GDM1 (cell line): ENCODE measurements at regions not wholly inside any gene's neighbourhood (a gene's known extent, or its start where the extent isn't known, plus 50 kb on each side); places are given as distances from the start of the nearest gene placed in this dataset.

Experiments used
- DNase-seq: peaks from one replicate; lab custom pipeline; 2025; lab: John Stamatoyannopoulos, UW

GRCh38 chr5:135218790-135219568 is 180.1 kb downstream of the MACROH2A1 start:
- DNase-seq: no peak

DNA sequence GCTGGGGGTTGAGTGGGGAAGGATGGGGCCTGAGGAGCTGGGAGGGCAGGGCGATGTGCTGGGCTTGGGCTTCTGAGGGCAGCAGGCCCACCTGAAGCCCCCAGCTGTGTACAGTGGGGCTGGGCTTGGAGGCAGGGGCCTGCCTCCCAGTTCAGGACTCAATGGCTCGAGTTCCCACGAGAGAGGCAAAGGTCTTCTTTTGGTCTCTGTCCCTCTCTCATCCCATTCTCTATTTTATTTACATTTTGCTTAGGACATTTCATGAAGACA is 180.6 kb downstream of the MACROH2A1 start:
- no peak for DNase-seq

GRCh38 chr5:135217669-135218485 is 181.2 kb downstream of the MACROH2A1 start:
- no peak for DNase-seq

DNA sequence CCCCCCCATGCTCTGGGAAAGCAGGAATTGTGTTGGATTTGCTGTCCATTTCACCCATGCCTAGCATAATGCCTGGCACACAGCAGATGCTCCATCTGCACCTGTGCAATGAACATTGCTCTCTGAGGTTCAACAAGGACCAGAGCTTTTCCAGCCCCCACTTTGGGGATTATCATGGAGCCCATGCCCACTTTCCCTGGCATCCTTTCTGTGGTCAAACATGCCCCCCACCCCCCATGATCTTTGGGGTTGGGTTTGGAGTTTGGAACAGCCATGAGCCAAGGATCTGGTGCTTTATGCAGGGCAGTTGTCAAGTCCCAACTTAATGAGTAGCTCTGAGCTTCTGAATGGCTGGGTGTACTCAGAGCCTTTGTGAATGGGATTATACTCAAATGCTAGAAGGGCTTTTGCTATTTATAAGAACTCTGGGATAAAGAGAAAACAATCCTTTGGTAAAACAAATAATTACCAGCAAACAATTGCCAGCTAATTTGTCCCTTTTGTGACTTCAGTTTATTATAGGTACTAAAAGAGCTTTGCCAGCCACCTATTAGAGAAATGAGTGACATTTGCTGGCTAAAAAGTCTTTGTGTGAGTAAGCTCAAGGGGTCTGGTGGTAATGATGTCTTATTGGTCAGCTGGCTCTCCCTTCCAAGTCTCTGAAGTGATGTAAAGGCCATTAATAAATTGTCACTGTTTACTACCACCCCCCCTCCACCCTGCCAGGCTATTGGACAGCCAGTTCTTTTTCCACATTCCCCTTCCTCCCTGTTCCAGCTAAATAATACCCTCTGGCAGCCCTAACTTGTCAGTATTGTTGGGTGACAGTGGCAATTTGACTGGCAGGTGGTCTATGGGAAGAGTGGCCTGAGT is 182.3 kb downstream of the MACROH2A1 start:
- DNase-seq: no peak

- DNase-seq: no peak
These were observed 181.8 kb upstream of the PITX1 start for GRCh38 chr5:135215617-135216470.

DNA sequence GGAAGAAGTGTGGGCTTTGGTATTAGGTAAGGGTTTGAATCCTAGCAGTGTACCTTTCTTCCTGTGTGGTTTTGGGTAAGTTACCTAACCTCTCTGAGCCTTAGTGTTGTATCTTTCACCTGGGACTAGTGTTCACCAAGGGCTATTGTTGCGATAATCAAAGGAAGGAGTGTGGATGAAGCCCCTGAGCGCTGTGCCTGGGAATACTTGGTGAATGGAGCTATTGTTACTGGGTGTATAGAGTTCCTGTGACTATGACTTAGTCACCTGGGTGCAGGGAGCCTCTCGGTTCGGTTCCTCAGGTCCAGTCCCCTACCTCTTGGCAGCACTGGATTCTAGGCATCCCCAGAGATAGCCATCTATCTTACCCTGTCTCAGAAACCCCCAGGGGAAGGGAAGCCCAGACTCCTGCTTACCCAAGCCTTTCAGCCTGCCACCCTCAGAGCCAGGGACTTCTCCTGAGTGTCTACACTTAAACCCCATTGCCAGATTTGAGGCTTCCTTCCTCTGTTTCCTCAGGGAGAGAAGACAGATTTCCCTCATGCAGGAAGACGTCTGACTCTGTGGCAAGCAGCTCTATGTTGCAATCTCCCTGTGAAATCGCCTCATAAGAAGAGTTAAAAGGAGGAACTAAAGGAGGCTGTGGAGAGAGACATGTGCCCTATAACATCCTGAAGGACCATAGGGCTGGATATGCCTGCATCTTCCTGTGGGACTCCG is 181.0 kb upstream of the PITX1 start:
- DNase-seq: peak; percentile 27

DNA sequence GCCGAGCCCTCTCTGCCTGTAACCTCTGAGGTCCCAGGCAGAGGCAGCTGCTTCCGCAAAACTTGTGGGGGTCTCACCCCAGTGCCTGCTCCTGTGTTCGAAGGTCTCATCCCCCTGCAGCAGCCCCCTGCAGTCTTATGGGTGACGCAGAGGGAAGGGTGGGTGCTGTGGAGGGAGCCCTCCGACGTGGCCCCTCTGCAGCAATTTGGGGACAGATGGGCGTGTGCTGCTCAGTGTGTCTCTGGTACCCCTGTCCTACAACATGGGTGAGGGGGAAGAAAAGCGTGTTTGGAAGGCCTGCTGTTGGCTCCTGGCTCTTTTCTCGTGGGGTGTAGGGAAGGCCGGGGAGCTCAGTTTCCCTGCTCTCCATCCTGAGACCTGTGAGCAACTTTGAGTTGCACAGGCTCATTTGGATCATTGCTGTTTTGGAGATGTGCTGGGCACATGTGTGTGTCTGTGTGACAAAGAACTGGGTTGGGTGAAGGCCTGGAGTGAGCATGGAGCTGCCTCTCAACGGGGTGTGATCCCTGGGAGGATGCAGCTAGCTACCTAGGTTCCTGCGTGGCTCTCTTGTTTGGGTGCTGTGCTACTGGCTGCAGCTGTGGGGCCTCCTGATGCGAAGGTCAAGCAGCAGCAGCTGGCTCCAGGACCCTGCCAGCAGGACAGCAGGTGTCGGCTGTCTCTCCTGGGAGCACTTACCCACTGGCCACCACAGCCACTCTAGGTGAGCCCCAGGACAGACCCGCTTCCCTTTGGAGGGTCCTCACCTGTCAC is 179.6 kb upstream of the PITX1 start:
- no peak for DNase-seq

DNA sequence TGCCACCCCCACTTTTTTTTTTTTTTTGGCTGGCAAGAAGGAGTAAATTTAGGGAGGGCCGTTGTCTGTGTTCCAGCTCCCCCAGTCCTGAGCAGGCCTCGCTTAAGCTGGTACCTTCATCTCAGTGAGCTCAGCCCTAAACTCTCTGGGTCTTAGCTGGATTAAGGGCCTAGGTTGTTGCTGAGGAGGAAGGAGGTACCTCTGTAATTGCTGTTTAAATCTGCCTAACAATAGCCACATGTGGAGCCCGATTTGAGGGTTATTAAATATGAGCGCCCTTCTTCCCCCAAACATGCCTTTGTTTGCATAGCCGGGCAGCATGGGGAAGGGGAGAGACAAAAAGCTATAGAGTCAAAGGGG is 179.0 kb upstream of the PITX1 start:
- DNase-seq: no peak

GRCh38 chr5:135212361-135213026 is 178.5 kb upstream of the PITX1 start:
- no peak for DNase-seq

DNA sequence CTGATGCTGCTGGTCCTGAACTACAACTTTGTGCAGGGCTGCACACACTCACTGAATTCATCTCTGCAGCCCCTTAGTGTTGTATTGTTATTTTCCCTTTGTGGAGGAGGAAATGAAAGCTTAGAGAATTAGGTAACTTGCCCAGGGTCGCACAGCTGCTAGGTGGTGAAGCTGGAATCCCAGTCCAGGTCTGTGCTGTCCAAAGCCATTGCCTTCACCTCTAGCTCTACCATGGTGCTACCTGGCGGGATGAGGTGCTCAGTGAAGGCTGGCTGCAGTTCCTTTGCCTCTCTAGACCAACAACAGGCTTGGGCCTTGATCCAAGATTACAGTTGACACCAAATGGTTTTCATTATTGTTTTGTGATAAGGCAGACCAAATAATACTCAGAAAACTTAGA is 177.8 kb upstream of the PITX1 start:
- no peak for DNase-seq

DNA sequence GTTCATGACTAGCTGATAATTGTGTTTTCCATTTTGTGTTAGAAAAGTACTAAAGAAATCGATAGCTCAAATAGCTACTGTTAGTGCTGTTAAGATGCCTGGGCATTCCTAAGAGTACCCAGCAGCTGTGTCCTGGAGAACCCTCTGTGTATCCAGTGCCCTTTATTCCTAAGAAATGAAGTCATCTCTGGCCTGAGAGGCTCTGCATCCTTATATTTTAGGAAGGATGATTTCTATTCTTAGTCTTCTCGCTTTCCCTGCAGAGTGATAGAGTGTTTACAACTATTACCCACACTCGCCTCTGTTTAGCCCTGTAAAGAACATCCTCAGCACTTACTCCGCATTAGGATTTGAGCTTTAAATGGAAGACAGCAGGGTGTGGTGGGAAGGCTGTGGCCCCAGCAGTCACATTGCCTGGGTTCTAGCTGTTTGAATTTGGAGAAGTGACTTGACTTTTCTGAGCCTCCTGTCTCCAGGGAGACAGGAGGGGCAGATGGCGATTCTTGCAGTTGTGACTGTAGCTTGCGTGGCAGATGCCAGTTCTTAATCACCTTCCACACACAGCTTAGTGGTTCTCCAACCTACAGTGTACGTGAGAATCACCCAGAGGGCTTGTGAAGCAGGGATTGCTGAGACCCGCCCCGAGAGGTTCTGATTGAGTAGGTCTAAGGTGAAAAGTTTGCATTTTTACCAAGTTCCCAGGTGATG is 177.2 kb upstream of the PITX1 start:
- no peak for DNase-seq

DNA sequence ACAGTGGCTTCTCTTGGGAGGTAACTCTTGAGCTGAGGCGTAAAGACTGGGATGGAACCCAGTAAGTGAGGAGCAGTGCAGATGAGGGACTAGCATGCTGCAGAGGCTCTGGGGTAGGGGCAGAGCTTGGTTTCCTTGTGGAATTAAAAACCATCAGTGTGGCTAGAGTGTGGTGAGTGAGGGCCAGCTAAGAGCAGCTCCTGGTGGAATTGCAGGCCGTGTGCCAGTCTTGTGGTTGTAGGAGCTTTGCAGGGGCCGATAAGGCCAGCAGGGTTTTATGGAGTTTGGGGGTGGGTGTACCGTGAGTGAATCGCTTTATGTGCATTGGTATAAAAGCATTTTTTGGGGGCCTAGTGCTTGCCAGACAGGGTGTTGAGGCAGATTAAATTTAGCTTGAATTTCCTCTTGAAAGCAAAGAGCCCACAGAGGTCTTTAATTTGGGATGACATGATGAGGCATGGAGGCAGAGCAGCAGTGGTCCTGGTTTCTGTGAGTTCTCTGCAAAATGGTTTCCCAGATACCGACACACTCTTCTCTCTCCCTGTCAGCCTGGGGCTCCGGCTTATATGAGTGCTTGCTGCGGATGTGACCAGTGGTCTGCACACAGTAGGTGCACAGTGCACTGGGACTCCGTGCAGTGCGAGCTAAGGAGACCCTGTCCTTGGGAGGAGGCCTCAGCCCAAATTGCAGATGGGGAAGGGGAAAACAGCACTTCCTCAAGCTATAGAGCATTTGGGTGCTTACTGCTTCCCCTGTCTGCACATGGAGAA is 176.4 kb upstream of the PITX1 start:
- DNase-seq: no peak

GRCh38 chr5:135208903-135209721 is 175.1 kb upstream of the PITX1 start:
- DNase-seq: no peak

DNA sequence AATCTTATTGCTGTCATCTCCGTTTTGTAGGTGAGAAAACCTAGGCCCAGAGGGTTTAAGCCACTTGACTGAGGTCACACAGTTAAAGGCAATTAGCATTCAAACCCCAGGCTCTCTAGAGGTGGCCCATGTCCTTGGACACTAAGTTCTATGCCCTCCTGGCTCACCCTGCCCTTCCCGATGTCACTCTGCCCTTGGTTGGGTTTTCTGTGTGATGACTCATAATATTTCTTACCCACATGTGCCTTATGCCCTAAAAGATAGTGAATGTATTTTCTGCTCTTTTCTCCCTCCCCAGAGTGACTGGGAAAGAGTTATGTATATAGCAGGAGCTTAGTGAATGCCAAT is 174.5 kb upstream of the PITX1 start:
- no peak for DNase-seq

GRCh38 chr5:135207866-135208265 is 173.8 kb upstream of the PITX1 start:
- no peak for DNase-seq

DNA sequence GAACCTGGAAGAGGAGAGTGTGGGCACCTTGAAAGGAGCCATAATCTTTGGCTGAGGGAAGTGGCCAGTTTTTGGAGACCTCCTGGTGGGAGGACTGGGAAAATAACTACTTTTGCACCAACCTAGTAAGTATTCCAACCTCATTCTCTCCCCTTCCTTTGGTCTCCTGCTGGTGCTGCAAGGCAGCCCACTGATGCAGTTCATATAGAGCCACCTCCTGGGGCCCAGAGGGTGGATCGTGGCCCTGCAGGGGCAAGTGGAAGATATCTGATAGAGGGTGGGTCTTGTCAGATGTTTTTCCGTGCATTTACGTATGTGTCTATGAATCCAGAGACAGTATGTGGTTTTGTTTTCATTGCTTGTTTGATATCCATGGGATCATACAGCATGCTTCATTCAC is 172.8 kb upstream of the PITX1 start:
- no peak for DNase-seq

- DNase-seq: no peak
These were observed 171.8 kb upstream of the PITX1 start for GRCh38 chr5:135205632-135206349.
